GM19238 (cell line): ENCODE measurements at regions not wholly inside any gene's neighbourhood (a gene's known extent, or its start where the extent isn't known, plus 50 kb on each side); places are given as distances from the start of the nearest gene placed in this dataset.
"Not testable (repeated sequence)": the region's sequence is repeated elsewhere in the genome, so short reads cannot be mapped to it uniquely, and the experiment has no call there.

Experiments used
- DNase-seq: peaks from one replicate; pipeline ENCODE4 v3.0.0; 2011; ENCODE audit warnings: low spot score; ENCODE audit not compliant: insufficient read length

DNA sequence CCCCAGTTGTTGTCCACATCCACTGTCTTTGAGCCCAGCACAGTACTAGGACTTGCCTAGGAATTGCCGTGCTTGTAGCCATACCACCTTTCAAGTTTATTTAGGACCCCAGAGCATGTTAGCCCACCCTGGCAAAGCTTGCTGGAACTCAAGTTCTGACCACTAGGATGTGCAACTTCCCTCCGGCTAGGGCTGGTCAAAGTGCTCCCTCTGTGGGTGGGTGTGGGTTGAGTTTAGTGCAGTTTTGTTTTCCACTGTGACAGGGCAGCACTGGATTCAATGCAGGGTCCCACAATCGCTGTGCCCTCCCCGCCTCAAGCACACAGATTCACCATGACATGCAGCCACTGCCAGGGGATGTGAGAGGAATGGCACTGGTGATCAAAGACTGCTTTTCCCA lies 96.0 kb downstream of the RASGEF1B start:
- no peak for DNase-seq

GRCh38 chr4:81369886-81370285 lies 101.8 kb downstream of the RASGEF1B start:
- DNase-seq: no peak

DNA sequence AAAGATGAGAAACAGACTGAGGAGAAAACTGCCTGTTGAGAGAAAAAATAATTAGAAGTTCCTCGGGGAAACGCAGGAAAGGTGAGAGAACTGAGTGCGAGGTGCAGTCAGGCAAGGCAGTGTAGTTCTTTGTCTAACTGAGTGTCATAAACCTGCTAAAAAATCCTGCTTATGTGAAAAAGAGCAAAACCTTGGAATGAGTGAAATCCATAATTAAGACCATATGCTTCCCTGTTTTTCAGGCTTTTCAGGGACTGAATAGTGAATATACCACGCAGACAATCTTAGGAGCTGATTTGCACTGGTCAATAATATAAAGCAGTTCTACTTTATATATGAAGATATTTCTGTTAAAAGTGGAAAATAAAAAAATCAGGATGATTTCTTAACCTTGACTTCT lies 104.9 kb downstream of the RASGEF1B start:
- no peak for DNase-seq

DNA sequence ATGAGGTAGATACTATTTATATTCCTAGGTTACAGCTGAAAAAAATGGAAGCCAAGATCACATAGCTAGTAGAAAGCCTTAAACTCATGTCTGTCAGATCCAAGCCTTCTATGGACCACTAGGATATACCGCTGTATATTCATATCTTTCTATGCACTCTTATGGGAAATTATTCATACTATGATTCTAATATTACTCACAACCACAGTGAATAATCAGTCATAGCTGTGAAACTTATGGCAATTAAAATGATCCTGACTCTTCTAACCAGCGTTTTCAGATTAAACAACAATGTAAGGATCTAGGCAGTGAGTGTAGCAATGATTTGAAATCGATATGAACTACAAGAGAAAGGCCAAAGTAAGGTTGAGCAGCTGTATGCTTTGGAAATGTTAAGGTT lies 111.0 kb downstream of the RASGEF1B start:
- DNase-seq: no peak

DNA sequence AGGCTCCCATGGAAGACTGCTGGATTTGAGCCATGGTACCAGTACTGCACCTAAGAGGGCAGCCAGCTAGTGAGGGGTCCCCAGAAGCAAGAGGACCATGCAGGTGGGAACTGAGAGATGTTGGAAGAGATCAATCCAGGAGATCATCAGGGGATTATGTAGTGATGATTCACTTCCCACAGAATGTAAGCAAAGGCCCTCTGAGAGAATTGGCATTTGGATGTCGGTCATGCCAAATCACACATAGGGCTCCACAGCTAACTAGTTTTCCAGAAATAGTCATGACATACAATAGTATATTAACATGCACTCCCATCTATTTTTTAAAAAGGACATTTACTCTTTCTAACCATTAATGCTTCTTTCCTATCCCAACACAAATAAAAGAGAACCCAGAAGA lies 112.5 kb downstream of the RASGEF1B start:
- DNase-seq: no peak

DNA sequence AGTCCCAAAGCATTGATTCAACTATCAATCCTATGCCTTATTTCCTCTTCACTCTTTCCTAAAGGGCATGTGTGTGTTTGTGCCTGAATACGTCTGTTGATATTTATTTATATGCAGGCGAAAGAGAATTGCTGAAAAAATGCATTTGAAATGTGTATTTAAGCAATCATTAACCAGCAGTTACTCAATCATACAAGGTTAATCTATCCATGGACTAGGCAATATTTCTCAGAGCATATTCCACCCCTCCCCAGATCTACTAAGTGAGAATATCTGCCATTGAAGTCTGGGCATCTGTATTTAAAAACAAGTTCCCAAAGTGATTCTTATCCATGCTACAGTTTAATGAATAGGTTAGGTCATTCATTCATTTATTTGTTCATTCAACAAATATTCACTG lies 113.6 kb downstream of the RASGEF1B start:
- no peak for DNase-seq

GRCh38 chr4:81356621-81357020 lies 115.1 kb downstream of the RASGEF1B start:
- DNase-seq: no peak

- no peak for DNase-seq
Observed at GRCh38 chr4:81355136-81355535, 116.6 kb downstream of the RASGEF1B start.

GRCh38 chr4:81353861-81354260 lies 117.8 kb downstream of the RASGEF1B start:
- no peak for DNase-seq

- DNase-seq: no peak
Observed at GRCh38 chr4:81352446-81352835, 119.3 kb downstream of the RASGEF1B start.

GRCh38 chr4:81351654-81352445 lies 119.9 kb downstream of the RASGEF1B start:
- peak; percentile 7 for DNase-seq

DNA sequence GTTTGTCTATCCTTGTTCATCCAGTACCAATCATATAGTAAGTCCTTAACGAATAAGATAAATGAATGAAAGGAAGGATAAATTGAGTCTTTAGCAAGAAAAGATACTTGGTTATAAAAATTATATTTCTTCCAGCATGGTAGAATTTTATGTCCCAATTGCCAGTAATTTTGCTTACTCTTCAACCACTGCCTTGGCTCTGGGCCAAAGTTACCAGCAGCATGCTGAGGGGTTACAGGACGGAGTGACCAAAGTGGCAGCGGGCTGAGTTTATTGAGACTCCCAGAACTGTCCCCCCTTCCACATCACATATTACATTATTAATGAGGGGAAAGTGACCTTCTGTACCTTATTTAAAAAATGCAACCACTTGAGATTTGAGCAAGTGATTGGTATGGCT lies 121.7 kb downstream of the RASGEF1B start:
- DNase-seq: no peak

DNA sequence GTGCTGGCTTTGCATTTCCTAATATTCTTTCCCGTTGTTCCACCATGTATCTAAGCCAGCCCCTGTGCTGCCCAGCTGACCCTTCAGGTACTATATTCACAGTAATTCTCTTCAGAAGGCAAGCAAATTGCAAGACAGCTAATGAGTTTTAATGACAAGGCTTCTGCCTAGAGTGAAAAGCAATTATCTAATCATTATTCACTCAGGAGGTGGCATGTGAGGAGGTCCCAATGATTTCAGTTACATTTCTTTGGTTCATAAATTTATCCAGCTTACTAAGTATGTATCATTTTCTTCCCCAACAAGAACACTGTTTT lies 123.0 kb downstream of the RASGEF1B start:
- DNase-seq: no peak

DNA sequence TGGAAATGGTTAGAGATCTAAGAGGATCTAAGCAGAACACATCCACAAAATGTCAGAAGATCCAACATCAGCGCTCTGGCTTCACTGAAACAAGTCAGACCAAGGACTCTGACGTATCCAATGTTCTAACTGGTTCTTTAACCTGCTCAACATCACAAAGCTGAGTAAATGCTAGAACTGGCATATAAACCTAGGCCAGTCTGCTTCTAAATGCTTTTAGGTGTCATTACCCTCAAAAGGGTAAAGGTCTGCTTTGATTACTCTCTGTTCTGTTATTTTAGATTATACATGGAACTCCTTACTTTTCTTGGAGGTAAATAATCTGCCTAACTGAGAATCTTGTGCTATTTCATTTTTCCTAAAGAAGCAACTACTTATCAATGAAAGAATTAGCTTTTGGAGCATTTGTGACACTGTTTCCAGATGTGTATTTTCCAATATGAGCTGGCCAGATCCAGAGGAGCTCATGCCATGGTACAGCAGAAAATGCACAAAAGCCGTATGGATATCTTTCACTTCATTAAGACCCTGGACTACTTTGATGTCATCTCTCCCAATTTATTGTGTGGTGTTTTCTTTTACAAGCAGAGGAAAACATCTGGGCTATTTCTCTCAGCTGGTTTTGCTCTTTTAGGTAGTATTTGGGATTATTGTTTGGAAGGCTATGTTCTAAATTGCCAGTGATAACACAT lies 123.5 kb downstream of the RASGEF1B start:
- no peak for DNase-seq

GRCh38 chr4:81346719-81347118 lies 125.0 kb downstream of the RASGEF1B start:
- no peak for DNase-seq

GRCh38 chr4:81343536-81343935 lies 128.2 kb downstream of the RASGEF1B start:
- DNase-seq: no peak

DNA sequence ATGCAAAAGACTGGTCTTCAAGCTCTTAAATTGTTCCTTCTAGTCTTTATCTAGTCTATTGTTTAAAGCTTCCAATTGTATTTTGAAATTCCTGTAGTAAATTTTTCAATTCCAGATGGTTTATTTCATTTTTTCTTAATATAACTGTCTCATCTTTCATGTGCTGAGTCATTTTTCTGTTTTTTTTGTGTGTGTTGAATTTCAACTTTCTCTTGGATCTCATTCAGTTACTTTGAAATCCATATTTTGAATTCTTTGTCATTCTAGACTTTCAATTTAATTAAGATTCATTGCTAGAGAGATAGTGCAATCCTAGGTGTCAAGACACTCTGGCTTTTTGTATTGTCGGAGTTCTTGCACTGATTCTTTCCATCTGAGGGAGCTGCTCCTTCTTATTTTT lies 128.0 kb upstream of the PRKG2 start:
- DNase-seq: no peak

GRCh38 chr4:81337211-81337610 lies 122.2 kb upstream of the PRKG2 start:
- DNase-seq: no peak

GRCh38 chr4:81335122-81335912 lies 120.3 kb upstream of the PRKG2 start:
- DNase-seq: no peak

DNA sequence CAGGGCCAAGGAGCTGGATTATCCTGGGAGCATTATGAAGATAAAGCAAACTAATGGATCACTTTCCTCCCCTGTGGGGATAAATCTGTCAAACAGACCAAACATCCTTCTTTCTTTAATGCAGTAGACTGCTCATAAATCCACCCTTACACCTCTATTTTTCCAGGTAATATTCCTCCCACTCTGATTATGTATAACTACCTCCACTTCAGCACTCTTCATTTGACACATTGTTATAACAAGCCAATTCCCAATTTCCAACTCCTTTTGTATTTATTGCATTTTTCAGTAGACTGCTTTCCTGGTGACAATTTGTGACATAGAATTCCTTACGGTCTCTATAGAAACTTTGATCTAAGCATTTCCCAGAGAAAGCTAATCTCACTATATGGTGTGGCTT lies 115.0 kb upstream of the PRKG2 start:
- no peak for DNase-seq

DNA sequence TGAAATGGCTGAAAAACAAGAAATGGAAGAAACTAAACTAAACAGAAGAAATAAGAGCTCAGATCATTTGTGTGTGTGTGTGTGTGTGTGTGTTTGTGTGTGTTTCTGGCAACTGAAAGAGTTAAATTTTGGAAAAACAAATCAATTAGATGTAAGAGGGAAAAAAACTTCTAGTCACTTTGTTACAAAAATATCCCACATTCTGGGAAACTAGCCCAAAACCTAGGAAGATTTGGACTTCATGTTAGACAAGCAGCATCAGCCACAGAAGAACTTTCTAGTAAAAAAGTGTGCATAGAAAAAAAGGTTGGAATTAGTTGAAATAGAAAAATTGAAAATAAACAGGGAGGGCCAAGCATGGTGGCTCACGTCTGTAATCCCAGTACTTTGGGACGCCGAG lies 111.6 kb upstream of the PRKG2 start:
- DNase-seq: no peak

- DNase-seq: not testable (repeated sequence)
Observed at GRCh38 chr4:81324594-81324993, 109.6 kb upstream of the PRKG2 start.
